GM18508 (cell line): ENCODE measurements at regions not wholly inside any gene's neighbourhood (a gene's known extent, or its start where the extent isn't known, plus 50 kb on each side); places are given as distances from the start of the nearest gene placed in this dataset.
"Not testable (repeated sequence)": the region's sequence is repeated elsewhere in the genome, so short reads cannot be mapped to it uniquely, and the experiment has no call there.

Experiments
- ATAC-seq: cut with Tn5 transposase; IDR thresholded peaks from one replicate; pipeline ENCODE4 v1.9.1; 2021; ENCODE audit warnings: moderate number of reproducible peaks; ENCODE audit not compliant: insufficient read depth, unreplicated experiment

GRCh38 chr2:149855859-149856258, 268.3 kb upstream of the MMADHC start:
- not testable (repeated sequence) for ATAC-seq

- ATAC-seq = no peak
Observed at GRCh38 chr2:149849591-149849990, 262.0 kb upstream of the MMADHC start.

GRCh38 chr2:149849136-149849535, 261.6 kb upstream of the MMADHC start:
- ATAC-seq = no peak

- ATAC-seq = no peak
Observed at GRCh38 chr2:149841396-149841795, 253.8 kb upstream of the MMADHC start.

- ATAC-seq = no peak
Observed at GRCh38 chr2:149832324-149832723, 244.7 kb upstream of the MMADHC start.

- ATAC-seq = no peak
Observed at GRCh38 chr2:149828520-149829210, 241.1 kb upstream of the MMADHC start.

- ATAC-seq = no peak
Observed at GRCh38 chr2:149827585-149828126, 240.1 kb upstream of the MMADHC start.

GRCh38 chr2:149826471-149827125, 239.0 kb upstream of the MMADHC start:
- ATAC-seq = no peak

- ATAC-seq = no peak
Observed at GRCh38 chr2:149825473-149825872, 237.9 kb upstream of the MMADHC start.

GRCh38 chr2:149824136-149824535, 236.6 kb upstream of the MMADHC start:
- no peak for ATAC-seq

- no peak for ATAC-seq
Observed at GRCh38 chr2:149819356-149819957, 231.9 kb upstream of the MMADHC start.

- no peak for ATAC-seq
Observed at GRCh38 chr2:149816756-149817551, 229.4 kb upstream of the MMADHC start.

- no peak for ATAC-seq
Observed at GRCh38 chr2:149815941-149816340, 228.4 kb upstream of the MMADHC start.

GRCh38 chr2:149814901-149815300, 227.3 kb upstream of the MMADHC start:
- ATAC-seq = no peak

- ATAC-seq = no peak
Observed at GRCh38 chr2:149814049-149814448, 226.5 kb upstream of the MMADHC start.

GRCh38 chr2:149808556-149808955, 221.0 kb upstream of the MMADHC start:
- no peak for ATAC-seq

GRCh38 chr2:149806651-149807050, 219.1 kb upstream of the MMADHC start:
- no peak for ATAC-seq

GRCh38 chr2:149800624-149801542, 213.3 kb upstream of the MMADHC start:
- ATAC-seq = no peak

GRCh38 chr2:149799013-149799705, 211.6 kb upstream of the MMADHC start:
- no peak for ATAC-seq
